ENCODE measurements at regions not wholly inside any gene's neighbourhood (a gene's known extent, or its start where the extent isn't known, plus 50 kb on each side); places are given as distances from the start of the nearest gene placed in this dataset.

DNA sequence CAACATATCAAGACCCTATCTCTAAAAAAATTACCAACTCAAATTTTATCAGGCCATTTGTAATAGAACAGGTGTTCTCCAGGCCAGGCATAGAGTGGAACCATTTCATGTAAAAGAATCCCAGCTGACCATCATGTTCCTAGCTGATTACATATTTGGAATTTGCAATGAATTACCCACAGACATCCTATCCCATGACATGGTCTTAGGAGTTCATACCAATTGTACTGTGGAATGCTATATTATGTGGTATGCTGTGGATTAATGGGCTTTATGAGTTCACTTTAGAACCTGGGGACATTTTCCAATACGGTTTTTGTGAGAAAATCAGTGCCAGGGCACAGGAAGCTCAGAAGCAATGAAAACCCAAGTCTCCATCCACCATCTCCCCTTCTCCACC, 110.3 kb downstream of the ZNF281 start:
- TF ChIP-seq, protein P1, sequence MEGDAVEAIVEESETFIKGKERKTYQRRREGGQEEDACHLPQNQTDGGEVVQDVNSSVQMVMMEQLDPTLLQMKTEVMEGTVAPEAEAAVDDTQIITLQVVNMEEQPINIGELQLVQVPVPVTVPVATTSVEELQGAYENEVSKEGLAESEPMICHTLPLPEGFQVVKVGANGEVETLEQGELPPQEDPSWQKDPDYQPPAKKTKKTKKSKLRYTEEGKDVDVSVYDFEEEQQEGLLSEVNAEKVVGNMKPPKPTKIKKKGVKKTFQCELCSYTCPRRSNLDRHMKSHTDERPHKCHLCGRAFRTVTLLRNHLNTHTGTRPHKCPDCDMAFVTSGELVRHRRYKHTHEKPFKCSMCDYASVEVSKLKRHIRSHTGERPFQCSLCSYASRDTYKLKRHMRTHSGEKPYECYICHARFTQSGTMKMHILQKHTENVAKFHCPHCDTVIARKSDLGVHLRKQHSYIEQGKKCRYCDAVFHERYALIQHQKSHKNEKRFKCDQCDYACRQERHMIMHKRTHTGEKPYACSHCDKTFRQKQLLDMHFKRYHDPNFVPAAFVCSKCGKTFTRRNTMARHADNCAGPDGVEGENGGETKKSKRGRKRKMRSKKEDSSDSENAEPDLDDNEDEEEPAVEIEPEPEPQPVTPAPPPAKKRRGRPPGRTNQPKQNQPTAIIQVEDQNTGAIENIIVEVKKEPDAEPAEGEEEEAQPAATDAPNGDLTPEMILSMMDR (IDR thresholded peaks at IDR 0.05), result no peak
- TF ChIP-seq POLR2A (IDR thresholded peaks at IDR 0.05), result no peak

All from upper lobe of left lung (tissue), 4 donors.